HK-2 (cell line): ENCODE measurements at regions not wholly inside any gene's neighbourhood (a gene's known extent, or its start where the extent isn't known, plus 50 kb on each side); places are given as distances from the start of the nearest gene placed in this dataset.

ENCODE experiments used
- DNase-seq: peaks from one replicate; pipeline ENCODE4 v3.0.0-alpha.2; 2018; ENCODE audit not compliant: unreplicated experiment

DNA sequence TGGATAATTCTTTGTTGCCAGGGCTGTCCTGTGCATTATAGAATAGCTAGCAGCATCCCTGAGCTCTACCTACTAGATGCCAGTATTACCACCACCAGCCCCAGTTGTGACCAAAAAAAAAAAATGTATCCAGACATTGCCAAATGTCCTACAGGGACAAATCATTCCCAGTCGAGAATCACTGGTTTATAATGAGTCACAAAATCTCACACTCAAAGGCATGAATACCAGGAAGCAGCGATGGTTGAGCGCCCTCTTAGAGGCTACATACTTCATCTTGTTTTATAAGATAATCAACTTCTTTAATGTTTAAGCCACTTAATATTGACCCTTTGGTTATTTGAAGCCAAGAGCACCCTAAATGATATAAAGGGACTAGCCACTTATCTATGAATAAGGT, 297.3 kb downstream of the DHX15 start:
- no peak for DNase-seq

DNA sequence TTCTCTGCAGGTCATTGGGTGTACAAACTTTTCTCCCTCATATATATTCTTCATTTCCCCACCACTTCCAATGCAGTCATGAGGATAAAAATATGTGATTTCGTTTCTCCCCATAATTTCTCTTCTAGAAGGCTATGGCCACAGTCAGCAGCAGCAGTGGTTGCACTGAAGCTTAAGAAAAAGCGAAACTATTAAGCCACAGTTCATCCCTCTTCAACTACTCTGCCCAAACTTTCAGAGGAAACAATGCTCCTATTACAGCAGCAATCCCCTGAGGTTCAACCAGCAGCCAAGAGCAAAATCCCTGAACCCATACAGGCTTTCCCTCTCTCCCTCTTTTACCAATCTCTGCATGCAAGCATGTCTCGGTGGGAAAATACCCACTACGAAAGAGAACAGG, 298.6 kb downstream of the DHX15 start:
- DNase-seq: no peak

DNA sequence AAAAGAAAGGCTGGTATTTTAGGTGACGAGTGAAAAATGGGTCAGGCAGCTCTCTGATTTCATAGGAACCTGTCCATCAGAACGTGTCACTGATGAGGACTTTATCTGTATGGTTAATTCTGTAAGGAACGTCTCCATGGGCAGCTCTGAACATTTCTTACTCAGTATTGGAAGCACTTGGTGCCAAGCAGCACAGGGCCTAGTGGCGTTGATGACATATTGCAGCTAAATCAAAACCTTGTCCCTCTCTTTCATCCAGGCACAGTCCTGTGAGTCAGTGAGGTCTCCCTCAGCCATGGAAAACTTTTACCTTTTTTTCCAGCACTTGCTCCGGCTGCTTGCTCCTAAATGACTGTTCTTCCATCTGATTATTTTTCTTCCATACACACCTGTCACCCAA, 301.9 kb downstream of the DHX15 start:
- DNase-seq: no peak

DNA sequence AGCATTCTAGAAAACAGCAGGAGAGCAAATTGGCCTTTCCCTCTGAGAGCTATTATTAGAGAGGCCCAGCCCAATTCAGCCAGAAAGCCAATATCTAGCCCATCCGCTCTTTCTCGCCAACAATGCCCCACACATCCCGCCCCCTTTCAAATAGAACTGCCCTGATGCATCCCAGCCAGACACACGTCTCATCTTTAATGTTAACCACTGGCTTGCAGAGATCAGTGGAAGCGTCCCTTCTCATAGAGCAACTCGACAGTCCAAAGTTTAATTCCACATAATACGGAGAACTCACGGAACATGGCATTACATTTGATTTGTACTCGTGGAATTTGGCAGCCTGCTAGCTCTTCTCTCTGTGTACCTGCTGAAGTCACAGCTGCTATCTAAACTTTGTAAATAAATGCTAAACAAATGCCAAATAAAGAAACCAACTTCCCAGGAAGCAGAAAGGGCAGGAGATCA, 304.4 kb downstream of the DHX15 start:
- DNase-seq: no peak

DNA sequence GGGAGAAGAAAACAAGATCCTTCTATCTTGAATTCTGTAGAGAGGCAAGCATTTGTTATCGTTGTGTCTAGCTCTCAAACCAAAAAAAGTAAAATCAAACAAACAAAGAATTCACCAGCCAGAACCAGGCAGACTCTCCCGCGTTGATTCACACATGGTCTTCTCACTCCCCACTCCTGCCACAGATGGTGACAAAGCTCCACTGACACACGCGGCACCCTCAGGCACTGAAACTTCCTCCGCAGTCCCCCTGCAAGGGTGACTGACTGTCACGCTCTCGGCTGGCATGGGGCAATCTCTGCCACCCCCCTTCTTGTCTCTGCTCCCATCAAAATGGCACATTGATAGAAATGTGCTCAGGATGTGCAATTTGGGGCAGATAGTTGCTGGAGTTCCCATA, 304.9 kb downstream of the DHX15 start:
- no peak for DNase-seq

DNA sequence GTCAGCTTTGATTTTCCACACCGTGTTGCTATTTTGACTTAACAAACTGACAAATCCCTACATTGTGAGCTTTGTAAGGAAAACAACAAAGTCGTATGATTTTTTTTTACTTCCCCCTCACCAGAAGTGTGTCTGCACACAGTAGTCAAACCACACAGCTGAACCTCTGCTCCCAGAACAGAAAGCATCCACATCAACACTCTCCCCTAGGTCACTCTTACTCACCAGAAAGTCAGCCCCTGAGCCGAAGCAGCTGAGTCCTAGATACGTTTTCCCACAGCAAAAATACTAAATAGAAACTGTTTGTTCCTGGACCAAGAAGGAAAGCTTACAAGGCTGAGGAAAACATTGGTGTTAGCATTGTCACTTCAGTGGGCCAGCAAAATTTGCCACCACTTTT, 305.7 kb downstream of the DHX15 start:
- no peak for DNase-seq

DNA sequence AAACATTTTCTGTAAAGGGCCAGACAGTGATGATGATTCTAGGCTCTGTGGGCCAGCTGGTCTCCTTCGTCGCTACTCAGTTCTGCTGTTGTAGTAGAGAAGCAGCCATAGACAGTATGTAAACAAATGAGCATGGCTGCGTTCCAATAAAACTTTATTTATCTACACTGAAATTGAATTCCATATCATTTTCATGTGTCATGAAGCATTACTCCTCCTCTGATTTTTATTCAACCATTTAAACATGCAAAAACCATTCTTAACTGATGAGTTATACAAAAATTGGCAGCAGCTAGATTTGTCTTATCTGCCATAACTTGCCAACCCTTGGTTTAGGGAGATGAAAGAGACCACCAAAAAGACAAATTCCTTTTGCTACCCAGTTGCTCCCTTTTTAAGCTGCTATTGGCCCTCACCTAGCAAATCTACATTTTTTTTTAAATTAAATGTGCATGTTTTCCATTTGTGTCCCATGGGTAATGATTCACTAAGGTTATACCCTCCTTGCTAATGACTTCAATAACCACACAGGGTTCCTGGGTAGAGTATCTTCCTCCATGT, 309.9 kb downstream of the DHX15 start:
- no peak for DNase-seq

DNA sequence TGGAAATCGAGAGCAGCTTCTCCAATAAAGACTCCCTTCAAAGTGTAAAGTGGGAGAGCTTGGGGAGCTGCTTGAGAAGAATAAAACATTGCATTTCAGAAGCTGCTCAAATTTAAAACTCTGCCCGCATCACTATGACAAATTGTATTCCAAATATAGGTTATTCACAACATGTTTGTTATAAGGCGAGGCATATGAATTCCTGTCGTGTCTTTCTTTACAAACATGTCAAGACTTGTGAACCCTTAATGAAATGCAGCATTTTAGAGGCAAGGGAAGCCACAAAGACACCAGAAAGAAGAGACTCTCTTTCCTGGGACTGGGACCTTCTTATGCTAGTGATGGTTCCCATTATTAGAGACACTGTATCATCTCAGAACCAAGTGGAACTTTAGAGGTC, 311.2 kb downstream of the DHX15 start:
- DNase-seq: no peak

DNA sequence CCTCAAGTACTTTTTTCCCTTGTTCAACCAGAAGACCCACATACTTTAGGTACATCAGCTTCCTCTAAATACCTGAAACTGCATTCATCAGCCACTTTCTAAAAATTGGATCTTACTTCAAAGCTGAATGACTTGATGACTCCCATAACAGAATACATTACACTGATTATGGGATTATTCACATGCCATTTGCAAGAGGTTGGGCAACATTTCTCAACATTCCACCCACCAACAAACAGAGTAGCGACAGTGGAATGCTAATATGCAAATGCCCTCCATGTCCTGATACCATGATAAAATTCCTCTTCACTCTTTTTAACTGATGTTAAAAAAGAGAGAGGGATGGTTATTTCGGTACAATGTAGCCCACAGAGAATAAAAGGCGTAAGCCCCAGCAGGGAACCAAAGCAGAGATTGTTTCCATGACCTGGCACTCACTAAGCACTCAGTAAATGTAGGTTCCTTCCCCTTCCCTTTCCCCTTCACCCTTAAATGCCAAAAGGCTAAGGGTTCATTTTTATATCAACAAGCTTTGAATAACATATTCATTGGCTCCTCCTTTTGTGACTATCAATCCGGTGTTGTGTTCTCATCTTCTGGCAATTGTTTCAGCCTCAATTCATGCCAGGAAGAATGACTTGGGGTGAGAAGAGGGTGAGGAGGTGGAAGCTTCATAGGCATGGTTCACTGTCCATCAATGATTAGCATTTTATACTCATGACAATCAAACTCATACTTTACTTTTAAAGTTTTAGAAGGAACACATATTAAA, 317.2 kb downstream of the DHX15 start:
- DNase-seq: no peak

DNA sequence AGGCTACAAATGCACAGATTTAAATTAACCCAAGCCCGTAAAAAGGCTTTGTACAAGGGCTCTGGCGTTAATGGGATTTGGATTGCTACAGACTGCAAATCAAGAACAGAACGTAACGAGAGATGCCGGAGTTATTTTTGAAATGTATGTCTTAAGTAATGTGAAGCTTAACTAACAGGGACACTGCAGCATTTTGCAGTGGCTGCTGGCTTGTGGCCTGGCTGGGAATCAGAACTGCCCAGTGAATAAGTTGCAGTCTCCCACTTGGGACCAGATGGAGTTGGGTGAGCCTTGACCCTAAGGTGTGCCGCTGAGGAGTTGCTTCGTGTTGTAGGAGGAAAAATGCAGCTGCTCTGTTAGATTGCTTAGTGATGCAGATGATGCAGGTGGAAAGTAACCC, 318.4 kb downstream of the DHX15 start:
- DNase-seq: no peak

DNA sequence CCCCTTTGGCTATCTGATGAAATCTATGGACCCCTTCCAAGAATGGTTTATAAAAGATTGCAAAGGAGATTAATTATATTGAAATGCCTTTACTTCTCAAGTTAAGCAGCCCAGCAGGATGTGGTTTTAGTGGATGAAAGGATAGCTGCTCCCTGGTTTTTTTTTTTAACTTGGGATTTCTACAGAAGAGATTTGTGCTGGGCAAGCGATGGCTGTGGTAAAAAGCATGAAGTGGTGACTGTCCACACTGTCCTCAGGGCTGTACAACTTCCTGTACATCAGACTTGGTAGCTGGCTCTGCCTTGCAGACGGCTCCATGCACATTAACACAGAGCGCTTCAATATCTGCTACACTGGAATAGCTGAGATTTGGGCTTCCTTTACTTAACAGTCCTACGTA, 321.7 kb downstream of the DHX15 start:
- no peak for DNase-seq

DNA sequence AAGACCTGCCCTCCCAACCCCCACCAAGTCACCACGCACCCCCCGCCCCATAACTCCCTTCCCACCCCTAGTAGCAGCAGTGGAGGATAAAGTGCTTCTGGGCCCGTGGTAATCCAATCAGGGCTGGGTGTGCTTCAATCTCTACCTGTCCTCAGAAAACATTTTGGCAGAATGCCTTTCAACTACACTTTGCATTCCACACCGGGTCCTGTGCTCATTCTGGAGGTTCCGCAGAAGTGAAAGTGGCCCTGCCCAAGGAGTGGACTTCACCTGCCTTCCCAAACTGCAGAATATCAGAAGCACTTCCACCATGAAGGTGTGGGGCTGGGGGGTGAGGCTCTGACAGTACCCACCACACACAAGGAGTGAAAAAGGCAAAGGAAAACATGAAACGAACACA, 322.3 kb downstream of the DHX15 start:
- DNase-seq: no peak

DNA sequence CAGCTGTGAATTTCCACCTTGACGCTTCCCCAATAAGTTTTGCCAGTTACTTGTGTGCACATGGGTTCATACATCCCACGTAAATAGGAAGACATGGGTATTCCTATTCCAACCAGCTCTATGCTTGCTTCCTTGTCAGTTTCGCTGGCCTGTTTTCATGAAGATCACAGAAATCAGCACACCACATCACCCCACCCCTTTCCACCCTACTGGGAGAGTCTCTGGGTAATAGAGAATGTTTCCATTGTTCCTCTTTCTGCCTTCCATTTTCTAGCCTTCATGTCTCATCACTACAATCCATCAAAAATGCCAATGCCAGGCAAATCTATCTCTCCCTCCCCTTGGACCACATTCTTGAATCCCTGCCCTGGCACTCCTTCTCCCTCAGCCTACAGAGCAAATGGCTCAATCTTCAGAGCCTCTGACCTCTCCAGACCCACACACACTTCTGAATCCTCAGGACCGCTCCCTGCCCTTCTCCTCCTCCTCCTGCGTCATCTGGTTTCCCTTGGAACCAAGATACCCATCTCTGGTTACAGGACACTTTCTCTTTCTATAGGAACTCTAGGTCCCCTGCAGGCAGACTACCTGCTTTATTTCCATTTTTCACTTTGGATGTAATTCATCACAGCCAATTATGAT, 323.3 kb downstream of the DHX15 start:
- DNase-seq: no peak

DNA sequence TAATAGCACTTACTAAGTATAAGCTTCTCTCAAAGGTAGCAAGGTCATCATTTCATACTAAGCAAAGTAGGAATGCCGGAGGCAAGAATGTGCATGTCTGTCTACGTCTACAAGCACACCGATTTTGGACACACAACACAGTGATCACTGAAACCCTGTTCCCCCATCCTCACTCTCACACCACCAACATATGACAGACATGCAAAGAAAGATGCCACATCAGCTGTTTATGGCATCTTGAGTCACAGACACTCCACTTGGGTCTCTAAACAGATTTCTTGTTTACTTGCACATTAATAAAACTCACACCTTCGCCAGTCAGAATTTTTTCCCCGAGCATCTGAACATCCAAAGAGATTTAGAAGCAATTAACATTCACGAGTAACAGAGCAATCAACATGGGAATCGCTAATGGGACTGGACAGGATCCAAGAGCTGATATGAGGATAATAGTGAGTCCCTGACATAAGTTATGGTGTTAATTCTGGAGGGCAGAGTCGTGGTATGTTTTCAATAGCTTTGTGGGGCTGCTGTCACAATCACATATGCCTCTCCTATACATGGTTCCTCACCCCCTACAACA, 324.1 kb downstream of the DHX15 start:
- no peak for DNase-seq

DNA sequence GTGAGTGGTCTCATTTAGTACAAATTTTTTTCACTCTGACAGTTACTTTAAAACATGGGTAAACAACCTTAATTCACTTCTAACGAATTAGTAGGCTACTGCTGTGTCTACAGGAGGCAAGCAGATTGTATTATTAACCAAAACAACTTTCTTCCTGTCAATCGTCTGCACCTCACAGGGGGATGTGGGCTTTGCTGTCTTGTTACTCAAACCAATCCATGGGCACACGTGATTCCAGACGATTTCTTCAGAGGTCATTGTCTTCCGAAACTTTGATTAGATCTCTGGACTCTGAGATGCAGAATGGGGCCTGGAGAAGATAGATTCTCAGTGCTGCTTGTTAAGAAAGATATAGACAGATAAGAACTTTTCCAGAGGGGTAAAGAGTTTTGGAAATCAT, 327.8 kb downstream of the DHX15 start:
- no peak for DNase-seq

DNA sequence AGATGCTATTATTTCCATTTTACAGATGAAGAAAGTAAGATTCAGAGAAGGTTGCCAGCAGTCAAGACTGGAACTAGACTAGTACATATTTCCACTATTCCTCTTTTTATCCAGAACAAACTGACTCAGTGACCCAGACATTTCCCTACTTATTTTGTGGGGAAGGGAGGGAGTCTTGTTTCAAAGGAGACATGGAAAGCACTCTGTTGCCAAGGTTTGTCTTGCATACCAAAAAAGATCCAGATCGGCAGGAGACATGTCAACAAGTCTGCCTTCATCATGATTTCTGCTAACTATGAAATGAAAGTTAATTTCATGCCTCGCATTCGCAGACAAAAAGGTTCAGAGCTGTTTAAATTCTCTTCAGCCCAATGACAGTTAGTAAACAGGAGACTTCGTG, 328.3 kb downstream of the DHX15 start:
- DNase-seq: no peak

DNA sequence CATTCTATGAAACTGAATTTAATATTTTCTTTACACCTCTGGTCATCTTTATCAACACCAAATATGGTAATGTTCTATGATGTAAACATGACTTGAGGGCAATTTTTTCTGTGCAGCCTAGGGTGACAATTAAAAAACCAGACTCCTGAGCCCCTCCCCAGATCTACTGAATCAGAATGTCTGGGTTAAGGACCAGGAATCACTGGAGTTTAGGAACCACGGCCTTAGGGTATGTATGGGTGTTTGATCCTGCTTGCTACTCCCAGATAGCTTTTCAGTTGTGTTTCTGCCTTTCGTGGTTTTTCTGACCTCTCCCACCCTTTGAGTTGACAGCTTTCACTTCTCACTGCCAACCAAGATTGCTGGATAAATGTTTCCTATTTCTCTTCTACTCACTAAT, 332.2 kb downstream of the DHX15 start:
- no peak for DNase-seq

DNA sequence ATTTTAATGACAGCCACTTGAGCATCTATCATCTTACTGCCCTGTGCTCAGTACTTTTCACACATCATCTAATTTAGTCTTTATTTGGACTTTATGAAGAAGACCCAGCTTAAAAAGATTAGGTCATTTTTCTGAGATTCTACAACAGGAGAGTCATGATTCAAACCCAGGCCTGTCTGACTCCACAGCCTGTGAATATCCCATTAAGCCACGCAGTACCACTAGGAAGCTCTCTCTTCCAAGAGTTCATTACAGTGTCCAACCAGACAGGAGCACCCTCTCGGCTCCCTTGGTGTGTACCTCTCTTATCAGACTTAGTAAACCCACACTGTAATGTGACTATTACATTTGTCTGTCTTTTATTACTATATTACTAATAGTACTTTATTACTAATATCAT, 332.8 kb downstream of the DHX15 start:
- DNase-seq: no peak

DNA sequence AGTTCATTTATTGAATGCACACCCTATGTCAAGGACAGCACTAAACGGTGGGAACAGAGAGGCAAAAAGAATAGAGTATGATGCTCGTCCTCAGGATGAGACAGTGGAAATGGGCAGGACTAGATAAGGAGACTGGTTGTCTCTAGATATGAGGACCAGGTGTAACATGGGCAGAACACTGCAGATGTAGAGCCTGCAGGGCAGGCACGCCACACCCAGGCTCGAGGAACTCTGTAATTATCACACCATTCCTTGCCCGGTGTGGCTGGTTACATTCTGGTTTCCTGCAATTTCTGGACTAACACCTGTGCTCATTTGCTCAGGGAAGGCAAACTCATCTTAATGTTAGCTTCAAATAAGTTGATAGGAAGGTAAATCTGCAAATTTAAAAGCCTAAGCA, 334.4 kb downstream of the DHX15 start:
- DNase-seq: no peak

DNA sequence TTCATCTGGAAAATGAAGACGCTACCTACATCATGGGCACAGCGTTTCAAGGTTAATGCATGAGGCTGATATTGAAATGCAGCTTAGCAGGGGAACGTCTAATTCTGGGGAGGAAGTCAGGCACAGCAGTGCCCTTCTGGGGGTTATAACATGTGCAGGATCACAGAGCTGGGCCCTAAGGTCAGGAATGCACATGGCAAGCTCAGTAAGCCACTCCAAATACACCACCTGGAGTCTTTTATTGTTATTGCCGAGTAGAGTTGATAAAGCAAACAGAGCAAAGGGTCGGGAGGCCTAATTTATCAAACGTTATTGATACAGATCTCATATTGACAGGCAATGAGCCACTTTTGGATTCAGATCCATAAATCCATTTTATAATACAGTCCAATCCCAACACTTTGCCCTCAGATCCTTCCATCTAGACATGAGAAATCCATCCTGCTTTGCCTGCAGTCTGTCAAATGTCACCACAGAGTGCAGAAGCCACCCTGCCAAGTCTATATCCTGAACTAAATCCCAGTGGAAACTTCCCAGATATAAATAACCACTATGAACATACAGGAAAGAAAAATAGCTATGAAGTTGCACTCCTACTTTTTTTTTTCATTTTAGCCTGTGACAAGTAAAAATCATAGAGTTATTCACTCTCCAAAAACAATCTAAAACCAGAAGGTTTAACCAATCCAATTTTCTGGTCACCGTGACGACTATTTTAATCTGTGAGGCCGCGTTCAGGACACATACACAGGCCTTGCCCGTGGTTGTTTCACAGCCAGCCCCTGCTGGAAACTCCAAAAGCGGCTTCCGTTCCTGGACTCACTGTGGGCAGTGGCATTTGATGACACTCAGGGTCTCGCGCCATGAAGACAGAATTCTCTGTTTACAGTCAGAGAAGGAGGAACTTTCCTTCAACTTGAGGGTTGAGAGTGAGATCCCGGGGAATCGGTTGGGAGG, 335.4 kb downstream of the DHX15 start:
- no peak for DNase-seq

DNA sequence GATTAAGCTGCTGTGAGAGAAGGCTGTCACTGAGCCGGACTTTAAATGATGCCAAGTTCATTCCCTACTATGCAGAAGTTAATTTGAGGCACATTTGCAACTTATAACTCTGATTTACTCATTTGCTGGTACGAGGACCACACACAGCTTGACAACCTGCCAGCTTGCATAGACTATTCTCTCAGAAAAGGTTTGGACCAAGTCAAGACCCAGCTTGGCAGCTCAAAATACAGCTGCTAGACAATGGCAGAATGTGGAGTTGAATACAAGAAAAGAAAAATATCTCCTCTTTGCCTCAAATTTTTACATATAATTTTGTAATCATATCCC, 338.9 kb downstream of the DHX15 start:
- no peak for DNase-seq
